HG03139 (cell line): ENCODE measurements at regions not wholly inside any gene's neighbourhood (a gene's known extent, or its start where the extent isn't known, plus 50 kb on each side); places are given as distances from the start of the nearest gene placed in this dataset.

Source experiments
- ATAC-seq: cut with Tn5 transposase; IDR thresholded peaks from one replicate; pipeline ENCODE4 v1.9.1; 2021; ENCODE audit not compliant: unreplicated experiment

DNA sequence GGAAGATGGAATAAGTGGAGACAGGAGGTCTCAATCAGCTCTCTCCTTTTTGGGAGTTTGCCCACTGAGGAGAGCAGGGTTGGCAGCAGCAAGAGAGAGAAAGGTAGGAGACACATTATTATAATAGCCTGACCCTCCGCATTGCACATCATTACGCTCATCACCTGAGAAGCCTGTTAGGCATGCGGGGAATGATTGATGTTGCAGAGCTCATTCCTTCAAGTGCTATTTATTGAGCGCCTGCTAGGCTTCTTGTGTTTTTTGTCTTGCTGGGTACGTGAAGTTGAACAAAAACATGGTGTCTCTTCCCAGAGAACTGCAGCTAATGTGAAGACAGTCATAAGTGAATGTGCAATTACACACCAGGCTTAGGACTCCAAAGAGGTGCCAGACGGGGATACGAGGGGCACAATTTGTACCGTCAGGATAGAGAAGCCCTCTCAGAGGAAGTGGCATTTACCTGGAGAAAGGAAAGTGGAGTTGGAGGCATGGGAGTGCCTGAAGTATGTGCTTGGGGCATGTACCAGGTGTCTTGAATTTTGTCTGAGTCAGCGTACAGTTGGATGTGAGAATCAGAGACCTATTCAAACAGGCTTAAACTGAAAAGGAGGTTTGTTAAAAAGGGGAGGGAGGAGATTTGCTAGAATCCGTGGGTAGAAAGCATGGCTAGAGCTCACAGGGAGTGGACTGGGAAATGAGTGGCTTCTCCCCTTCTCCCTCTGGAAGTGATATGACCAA is 90.2 kb upstream of the SOD3 start:
- ATAC-seq: no peak

DNA sequence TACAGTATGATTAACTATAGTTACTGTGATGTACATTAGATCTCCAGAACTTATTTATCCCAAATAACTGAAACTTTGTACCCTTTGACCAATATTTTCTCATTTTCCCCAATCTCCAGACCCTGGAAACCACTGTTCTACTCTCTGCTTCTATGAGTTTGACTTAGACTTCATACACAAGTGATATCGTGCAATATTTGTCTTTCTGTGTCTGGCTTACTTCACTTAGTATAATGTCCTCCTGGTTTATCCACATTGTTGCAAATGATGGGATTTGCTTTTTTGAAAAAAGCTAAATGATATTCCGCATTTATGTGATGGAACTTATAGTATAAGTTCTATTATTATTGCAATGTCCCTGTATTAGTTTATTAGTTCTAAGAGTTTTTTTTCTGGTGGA is 81.8 kb upstream of the SOD3 start:
- ATAC-seq: no peak

DNA sequence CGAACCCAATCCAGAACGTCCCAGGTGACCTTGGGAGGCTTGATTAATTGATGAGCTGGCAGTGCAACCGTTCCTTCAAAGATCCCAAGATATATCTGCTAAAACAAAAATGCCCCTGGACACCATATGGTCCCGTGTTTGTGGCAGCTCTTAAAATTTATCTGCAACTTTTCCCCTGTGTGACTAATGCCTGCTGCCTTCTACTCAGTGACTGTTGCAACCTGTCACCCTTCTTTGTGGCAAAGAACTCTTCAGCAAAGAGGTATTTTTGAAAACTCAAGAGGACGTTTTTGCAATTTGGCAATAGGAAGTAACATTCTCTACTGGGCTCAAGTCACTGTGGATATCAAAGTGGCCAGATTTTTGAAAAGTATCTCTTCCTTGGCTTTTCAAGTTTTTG is 75.8 kb upstream of the SOD3 start:
- ATAC-seq: no peak

DNA sequence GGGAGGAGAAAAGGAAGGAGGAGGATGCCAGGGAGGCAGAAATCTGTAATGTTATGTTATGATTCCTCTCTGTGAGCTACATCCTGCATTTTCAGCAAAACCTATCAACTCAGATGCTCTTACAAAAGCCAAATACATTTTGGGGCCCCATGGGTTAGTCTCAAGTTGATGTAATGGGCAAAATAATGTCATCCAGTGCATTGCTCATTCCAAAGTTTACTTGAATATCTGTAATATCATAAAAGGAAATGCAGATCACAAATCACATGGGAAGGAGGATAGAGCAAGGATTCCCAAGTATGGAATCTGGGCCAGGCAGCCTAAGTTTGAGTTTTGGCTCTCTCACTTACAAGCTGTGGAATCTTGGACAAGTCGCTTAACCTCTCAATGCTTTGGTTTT is 74.9 kb upstream of the SOD3 start:
- ATAC-seq: no peak

DNA sequence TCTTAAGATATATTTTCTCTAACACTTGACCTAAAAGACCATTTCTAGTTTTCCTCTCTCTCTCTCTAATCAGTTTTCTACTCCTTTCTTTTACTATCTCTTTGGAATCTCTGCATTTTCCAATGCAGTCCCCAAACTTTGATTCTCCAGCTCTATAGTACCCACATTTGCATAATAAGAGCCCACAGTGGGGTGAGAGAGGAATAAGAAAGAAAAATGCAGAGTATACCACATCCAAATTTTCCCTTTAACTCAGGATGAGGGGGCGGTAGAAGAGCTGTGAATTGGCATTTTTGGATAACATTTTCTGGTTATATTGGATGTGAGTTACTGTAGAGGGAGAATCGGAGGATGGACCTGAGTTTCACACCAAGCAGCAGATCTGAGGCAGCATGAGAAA is 74.4 kb upstream of the SOD3 start:
- ATAC-seq: no peak

DNA sequence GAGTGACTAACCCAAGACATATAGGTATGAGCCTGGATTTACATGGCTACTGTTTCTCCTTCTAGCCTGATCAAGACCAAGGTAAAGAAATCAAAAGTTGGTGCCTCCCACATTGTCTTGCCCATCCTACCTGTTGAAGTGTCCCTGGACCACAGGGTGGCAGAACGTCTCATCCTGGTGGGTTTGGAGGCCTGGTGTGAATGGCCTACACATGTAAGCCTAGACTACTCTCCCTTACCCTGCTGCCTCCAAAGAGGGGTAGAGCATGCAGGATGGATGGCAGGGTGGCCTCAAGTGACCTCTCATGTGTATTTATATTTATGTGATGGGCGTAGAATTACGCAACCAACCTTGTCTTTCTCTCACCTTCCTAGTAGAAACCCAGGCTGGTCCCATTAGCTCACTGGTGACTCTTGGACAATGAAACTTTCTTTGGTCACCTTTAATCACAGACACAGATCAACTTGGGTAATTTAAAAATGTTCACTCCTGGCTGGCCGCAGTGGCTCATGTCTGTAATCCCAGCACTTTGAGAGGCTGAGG is 73.3 kb upstream of the SOD3 start:
- ATAC-seq: no peak

DNA sequence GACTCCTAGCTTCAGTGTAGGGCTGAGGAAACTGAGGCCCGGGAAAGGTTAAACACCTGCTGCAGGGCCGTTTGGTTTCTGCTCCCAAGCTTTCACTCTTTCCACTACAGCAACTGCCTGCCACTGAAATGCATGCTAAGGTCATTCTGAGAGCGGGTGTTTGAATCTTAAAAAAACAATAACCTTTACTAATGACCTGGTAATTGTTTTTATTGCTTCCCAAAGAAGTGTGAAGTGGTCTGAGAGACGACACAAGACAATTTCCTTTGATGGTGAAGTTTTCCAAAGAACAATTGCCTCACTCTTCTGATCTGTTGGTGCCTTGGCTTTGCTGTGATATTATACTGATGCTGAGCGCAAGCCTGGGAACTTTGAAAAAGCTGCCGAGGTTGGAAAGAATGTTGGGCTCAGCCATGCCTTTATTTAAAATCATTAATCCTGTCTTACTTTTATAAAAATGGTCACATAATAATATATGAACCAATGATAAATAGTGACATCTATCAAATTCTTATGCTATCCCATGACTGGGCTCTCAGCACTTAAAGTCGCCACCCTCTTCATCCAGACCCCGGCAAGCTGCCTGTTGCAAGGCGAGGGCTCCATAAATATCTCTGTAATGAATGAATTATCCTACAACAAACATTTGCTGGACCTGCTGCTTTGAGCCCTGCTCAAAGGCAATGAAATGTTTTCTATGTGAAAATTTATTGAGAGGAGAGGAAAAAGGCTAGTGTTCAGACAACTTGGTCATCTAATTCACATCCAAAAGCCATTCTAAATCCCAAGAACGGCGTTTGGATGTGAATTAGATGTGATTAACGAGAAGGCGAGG is 67.8 kb upstream of the SOD3 start:
- no peak for ATAC-seq

DNA sequence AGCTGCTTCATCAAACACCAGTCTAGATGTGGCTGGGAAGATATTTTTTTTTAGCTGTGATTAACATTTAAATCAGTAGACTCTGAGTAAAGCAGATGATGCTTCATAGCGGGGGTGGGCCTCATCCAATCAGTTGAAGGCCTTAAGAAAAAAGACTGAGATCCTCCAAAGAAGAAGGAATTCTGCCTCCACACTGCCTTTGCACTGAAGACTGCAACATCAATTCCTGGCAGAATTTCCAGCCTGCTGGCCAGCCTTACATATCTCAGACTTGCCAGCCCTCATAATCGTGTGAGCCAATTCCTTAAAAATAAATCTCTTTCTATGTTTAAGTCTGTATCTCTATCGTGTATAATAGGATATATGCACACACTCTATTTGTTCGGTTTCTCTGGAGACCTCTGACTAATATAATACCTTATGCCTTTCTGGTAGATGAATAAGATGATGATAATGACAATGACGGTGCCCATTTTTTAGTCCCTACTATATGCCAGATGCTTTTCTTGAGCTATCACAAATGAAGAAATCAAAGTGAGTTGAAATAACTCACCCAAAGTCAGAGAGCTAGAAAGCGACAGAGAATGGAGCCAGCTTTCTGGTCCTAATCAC is 66.1 kb upstream of the SOD3 start:
- ATAC-seq: no peak

DNA sequence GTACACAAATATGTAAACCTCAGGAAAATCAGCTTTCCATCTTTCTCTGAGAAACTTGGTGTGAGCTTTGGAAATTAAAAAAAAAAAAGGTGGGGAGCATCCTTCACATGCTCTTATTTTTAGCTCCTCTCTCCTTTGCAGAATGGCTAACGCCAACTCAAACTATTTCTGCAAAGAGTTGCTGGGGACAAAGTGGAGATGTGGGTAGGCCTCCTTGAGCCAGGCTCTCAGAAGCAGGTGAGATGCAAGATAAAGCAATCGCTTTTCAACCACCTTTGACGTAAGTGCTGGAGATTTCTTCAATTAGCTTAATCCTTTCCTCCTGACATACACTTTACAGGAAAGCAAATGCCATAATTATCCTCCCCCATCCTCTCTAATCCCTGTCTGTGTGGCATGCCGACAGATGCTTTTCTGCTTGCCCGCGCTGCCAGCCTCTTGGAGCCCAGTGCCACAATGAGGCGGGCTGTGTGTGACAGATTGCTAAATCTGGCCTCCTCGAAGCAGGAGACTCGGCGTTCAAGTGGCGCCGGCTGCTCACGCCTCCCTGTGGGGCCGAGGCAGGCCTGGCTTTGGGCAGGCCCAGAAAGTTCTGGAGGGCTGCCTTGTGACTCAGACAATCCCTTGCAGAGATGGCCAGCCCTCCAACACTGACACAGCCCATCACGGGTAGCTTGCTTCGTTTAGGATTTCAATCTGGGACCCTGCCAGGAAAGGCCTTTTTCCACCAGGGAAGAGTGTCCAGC is 64.9 kb upstream of the SOD3 start:
- ATAC-seq: no peak

DNA sequence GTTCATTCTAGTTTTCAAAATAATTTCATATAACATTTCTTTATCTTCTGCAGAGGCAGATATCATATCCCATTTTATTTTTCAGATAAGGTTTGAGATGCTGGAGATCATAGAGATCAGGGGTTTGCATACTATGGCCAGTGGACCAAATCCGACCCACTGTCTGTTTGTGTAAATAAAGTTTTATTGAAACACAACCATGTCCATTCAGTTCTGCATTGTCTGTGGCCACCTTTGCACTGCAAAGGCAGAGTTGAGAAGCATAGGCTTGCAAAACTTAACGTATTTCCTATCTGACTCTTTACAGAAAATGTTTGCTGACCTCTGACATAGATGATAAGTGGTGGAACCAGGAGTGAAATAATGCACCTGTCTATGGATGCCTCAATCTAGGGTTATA is 63.9 kb upstream of the SOD3 start:
- no peak for ATAC-seq

DNA sequence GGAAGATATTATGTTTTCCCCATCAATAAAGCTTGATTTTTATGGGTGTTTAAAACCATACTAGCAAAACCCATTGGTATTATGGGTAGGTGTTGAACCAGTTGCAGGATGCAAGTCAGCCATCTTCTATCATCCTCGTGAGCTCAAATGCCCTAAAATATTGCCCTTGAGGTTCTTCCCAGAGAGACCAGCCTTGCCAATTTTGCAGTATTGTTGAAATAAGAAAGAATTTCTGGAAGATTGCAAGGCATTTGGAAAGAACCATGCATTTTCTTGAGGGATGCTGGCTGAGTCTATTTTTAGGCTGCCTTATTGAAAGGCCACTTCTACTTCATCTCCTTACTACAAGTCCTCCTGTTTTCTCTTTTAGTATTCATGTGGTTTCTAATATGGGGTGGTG is 60.9 kb upstream of the SOD3 start:
- ATAC-seq: no peak

DNA sequence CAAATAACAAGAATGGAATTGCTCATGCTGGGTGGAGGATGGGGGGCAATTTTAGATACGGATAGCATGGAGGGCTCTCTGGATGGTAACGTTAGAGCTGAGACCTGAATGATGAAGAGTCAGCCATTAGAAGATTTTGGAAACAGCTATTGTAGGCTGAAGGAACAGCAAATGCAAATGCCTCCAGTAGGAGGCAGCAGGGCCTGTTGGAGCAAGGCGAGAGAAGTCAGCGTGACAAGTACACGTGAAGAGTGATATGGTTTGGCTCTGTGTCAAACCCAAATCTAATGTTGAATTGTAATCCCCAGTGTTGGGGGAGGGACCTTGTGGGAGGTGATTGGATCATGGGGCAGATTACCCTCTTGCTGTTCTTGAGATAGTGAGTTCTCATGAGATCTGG is 59.3 kb upstream of the SOD3 start:
- ATAC-seq: no peak

DNA sequence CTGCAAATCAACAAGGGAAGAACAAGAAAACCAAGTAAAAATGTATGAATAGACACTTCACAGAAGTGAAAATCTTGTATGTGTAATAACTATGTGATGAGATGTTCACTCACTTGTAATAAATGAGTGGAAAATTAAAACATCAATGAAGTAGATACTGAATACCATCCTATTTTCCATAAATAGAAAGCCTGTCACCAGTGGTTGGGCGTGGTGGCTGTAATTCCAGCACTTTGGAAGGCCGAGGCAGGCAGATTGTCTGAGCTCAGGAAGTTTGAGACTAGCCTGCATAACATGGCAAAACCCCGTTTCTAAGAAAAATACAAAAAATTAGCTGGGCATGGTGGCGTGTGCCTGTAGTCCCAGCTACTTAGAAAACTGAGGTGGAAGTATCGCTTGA is 53.5 kb upstream of the SOD3 start:
- ATAC-seq: no peak

DNA sequence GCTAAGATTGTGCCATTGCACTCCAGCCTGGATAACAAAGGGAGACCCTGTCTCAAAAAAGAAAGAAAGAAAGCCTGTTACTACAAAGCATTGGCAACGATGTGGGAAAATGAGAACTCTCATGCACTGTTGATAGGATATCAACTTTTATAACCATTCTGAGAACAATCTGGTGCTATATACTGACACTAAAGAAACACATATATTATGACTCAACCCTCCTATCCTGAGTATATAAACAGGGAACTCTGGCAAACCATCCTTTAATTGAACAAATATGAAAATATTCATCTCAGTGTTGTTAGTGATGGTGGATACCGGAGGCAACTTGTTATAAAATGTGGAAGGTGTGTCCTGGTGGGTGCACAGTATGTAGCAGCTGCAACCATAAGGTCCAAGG is 53.0 kb upstream of the SOD3 start:
- ATAC-seq: no peak

DNA sequence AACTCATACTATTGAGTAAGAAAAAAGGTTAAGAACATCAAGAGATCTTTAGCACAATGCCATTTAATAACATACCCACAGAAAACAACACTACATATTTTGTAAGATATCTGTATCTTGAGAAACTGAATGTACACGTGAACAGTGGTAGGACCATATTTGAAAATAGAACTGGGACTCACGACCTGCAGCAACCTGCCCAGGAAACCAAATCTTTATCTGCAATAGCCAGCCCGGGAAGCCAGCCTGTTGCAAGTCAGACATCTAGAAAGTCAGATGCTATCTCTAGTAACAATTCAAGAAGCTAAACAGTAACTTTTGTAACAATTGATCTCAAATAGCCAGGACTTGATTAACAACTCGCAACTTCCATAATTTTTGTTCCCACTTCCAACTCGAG is 52.6 kb upstream of the SOD3 start:
- ATAC-seq: no peak

DNA sequence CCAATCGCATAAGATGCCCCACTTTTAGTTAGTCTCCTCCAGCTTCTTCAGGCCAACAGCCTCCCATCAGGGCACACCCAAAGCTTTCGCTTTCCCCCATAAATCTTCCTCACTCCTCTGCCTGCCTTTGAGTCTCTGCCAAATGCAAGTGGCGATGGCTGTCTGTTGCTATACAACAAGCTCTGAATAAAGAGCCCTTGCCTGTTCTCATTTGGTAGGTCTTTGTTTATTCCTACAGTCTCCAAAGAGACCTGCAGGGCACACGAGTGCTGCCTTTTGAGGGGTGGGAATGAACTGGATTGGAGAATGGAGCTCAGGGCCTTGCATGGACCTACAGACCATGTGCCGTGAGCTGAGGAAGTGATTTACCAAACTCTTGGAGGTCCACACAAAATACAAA is 52.2 kb upstream of the SOD3 start:
- ATAC-seq: no peak

DNA sequence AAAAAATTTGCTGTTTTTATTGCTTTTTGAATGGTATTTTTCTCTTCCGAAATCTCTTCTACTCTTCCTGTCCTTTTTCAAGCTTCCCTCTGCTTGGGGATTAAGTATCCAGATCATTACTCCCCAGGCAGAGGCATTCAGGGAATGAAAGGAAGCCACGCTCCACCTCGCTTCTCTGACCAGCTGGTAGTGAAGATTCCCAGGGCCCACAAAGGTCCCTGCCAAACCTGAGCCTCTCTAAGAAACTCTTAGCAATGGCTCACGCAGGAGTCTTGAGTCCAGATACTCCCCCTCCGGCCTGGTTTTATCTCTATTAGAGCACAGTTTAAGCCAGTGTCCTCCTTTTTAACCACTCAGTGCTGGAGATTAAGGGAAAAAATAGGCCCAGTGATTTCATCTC is 51.4 kb upstream of the SOD3 start:
- ATAC-seq: no peak

DNA sequence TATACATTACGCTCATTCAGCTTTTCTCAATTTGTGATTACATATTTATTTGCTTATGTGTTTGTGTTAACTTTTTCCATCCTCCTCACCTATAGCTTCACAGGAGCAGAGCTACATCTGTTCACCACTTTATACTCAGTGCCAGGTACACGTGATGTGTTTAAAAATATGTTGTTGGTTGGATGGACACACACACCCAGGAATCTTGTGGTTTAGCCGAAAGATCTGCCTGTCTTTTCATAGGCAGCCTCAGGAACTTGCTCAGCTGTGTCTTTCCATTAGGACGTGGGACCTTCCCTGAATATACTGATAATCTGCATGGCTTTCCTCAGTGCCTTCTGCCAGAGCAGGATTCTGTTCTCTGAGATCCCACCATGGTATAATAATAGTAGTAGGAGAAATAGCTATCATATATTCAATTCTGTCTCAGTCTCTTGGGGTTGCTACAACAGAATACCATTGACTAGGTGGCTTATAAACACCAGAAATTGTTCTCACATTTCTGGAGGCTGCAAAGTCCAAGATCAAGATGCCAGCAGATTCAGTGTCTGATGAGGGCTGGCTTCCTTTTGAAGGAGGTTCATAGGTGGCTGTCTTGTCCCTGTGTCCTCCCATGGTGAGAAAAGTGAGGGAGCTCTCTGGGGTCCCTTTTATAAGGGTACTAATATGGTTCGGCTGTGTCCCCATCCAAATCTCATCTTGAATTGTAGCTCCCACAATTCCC is 50.0 kb upstream of the SOD3 start:
- no peak for ATAC-seq
